HEK293 (cell line): ENCODE measurements at regions not wholly inside any gene's neighbourhood (a gene's known extent, or its start where the extent isn't known, plus 50 kb on each side); places are given as distances from the start of the nearest gene placed in this dataset.

ENCODE experiments used
- CTCF ChIA-PET: fragments of 350-600 bp; formaldehyde crosslinking; extraction: SDS; loops from one replicate; lab custom pipeline; 2021; ENCODE audit warnings: antibody characterized with exemption; lab: Yijun Ruan, JAX
- POLR2A ChIA-PET: fragments of 300-600 bp; formaldehyde crosslinking; extraction: SDS; loops from one replicate; lab custom pipeline; 2020; ENCODE audit warnings: antibody characterized with exemption, inconsistent platforms; lab: Yijun Ruan, JAX
- H3K27ac ChIP-seq: fragments of 200-500 bp; sonication (Bioruptor generic); 2 replicates; pipeline ENCODE4 v1.5.1; 2014; ENCODE audit warnings: low read depth, low read length, control low read depth, inconsistent platforms; ENCODE audit errors: extremely low read depth
- H3K36me3 ChIP-seq, 2 experiments: fragments of 200-500 bp in 1 of 2; sonication (Bioruptor generic) in 1 of 2; 1 replicate in 1 of 2; 2 replicates in 1 of 2; pipeline ENCODE4 v1.5.1; 2014 to 2017; ENCODE audit warnings: inconsistent platforms in 2 of 2, low read length in 2 of 2; ENCODE audit not compliant: control insufficient read depth in 2 of 2, insufficient read depth in 1 of 2
- H3K4me1 ChIP-seq: fragments of 200-500 bp; sonication (Bioruptor generic); 2 replicates; pipeline ENCODE4 v1.5.1; 2014; ENCODE audit warnings: mild to moderate bottlenecking, low read length, inconsistent platforms; ENCODE audit not compliant: control insufficient read depth, insufficient read depth
- H3K4me3 ChIP-seq: 2 replicates; pipeline ENCODE4 v1.5.1; 2011; ENCODE audit warnings: low read depth, mild to moderate bottlenecking, control low read depth, low read length, moderate library complexity
- H3K9me3 ChIP-seq: fragments of 200-500 bp; sonication (Bioruptor generic); 2 replicates; pipeline ENCODE4 v1.5.1; 2014; ENCODE audit warnings: low read depth, low read length, inconsistent platforms; ENCODE audit not compliant: control insufficient read depth, insufficient read depth
- KLF7 ChIP-seq: fragments of 450-650 bp; formaldehyde crosslinking; IDR thresholded peaks from 2 replicates; pipeline ENCODE4 v1.5.1; 2016; ENCODE audit warnings: missing biosample characterization, missing genetic modification characterization, borderline replicate concordance
- MZF1 ChIP-seq: fragments of 450-650 bp; formaldehyde crosslinking; IDR thresholded peaks from 2 replicates; pipeline ENCODE4 v1.5.1; 2017; ENCODE audit warnings: missing biosample characterization, missing genetic modification characterization, borderline replicate concordance
- REPIN1 ChIP-seq: fragments of 450-650 bp; formaldehyde crosslinking; IDR thresholded peaks from 2 replicates; pipeline ENCODE4 v1.5.1; 2017; ENCODE audit warnings: missing biosample characterization, missing genetic modification characterization, low read depth
- SETDB1 ChIP-seq: IDR thresholded peaks from one replicate; pipeline ENCODE4 v1.6.1; 2017; ENCODE audit warnings: mild to moderate bottlenecking, low read length, moderate library complexity, mixed read lengths; ENCODE audit not compliant: insufficient read length
- YY1 ChIP-seq: fragments of 450-650 bp; formaldehyde crosslinking; IDR thresholded peaks from 2 replicates; pipeline ENCODE4 v1.5.1; 2018; ENCODE audit warnings: missing biosample characterization, missing genetic modification characterization
- ZNF157 ChIP-seq: fragments of 450-650 bp; formaldehyde crosslinking; IDR thresholded peaks from 2 replicates; pipeline ENCODE4 v1.5.1; 2016; ENCODE audit warnings: missing biosample characterization, missing genetic modification characterization
- ZNF248 ChIP-seq: fragments of 450-650 bp; formaldehyde crosslinking; IDR thresholded peaks from 2 replicates; pipeline ENCODE4 v1.5.1; 2017; ENCODE audit warnings: missing biosample characterization, missing genetic modification characterization
- ZNF266 ChIP-seq: fragments of 450-650 bp; formaldehyde crosslinking; IDR thresholded peaks from 2 replicates; pipeline ENCODE4 v1.5.1; 2016; ENCODE audit warnings: missing biosample characterization, missing genetic modification characterization, low read depth
- ZNF292 ChIP-seq: fragments of 450-650 bp; formaldehyde crosslinking; IDR thresholded peaks from 2 replicates; pipeline ENCODE4 v1.5.1; 2016; ENCODE audit warnings: low read depth, missing biosample characterization, missing genetic modification characterization, borderline replicate concordance
- ZNF394 ChIP-seq: fragments of 450-650 bp; formaldehyde crosslinking; IDR thresholded peaks from 2 replicates; pipeline ENCODE4 v1.5.1; 2016; ENCODE audit warnings: missing biosample characterization, missing genetic modification characterization, mild to moderate bottlenecking, moderate library complexity, borderline replicate concordance
- ZNF426 ChIP-seq: fragments of 450-650 bp; formaldehyde crosslinking; IDR thresholded peaks from 2 replicates; pipeline ENCODE4 v1.5.1; 2017; ENCODE audit warnings: missing biosample characterization, missing genetic modification characterization, mild to moderate bottlenecking, inconsistent platforms, moderate library complexity
- ZNF548 ChIP-seq: fragments of 450-650 bp; formaldehyde crosslinking; IDR thresholded peaks from 2 replicates; pipeline ENCODE4 v1.5.1; 2016; ENCODE audit warnings: missing biosample characterization, missing genetic modification characterization
- ZNF558 ChIP-seq: fragments of 450-650 bp; formaldehyde crosslinking; IDR thresholded peaks from 2 replicates; pipeline ENCODE4 v1.5.1; 2016; ENCODE audit warnings: missing biosample characterization, missing genetic modification characterization
- ZNF560 ChIP-seq: fragments of 450-650 bp; formaldehyde crosslinking; IDR thresholded peaks from 2 replicates; pipeline ENCODE4 v1.5.1; 2017; ENCODE audit warnings: missing biosample characterization, missing genetic modification characterization, borderline replicate concordance
- ZNF600 ChIP-seq: fragments of 450-650 bp; formaldehyde crosslinking; IDR thresholded peaks from 2 replicates; pipeline ENCODE4 v1.5.1; 2016; ENCODE audit warnings: missing biosample characterization, missing genetic modification characterization
- ZNF621 ChIP-seq: fragments of 450-650 bp; formaldehyde crosslinking; IDR thresholded peaks from 2 replicates; pipeline ENCODE4 v1.5.1; 2017; ENCODE audit warnings: missing biosample characterization, missing genetic modification characterization
- ZNF660 ChIP-seq: fragments of 450-650 bp; IDR thresholded peaks from 2 replicates; pipeline ENCODE4 v1.5.1; 2018; ENCODE audit warnings: missing biosample characterization, mild to moderate bottlenecking, missing genetic modification characterization
- ZNF670 ChIP-seq: fragments of 450-650 bp; formaldehyde crosslinking; IDR thresholded peaks from 2 replicates; pipeline ENCODE4 v1.5.1; 2016; ENCODE audit warnings: missing biosample characterization, missing genetic modification characterization, low read depth
- ZNF837 ChIP-seq: fragments of 450-650 bp; formaldehyde crosslinking; IDR thresholded peaks from 2 replicates; pipeline ENCODE4 v1.5.1; 2016; ENCODE audit warnings: missing biosample characterization, missing genetic modification characterization
- TF ChIP-seq, protein P1 (sequence below): sonication (generic); formaldehyde crosslinking; IDR thresholded peaks from 2 replicates; pipeline ENCODE4 v1.8.1; 2022; ENCODE audit warnings: mild to moderate bottlenecking, moderate library complexity, missing genetic modification reagents
- TF ChIP-seq, protein P2 (sequence below): fragments of 450-650 bp; formaldehyde crosslinking; IDR thresholded peaks from 2 replicates; pipeline ENCODE4 v1.5.1; 2017; ENCODE audit warnings: missing biosample characterization, missing genetic modification characterization
- TF ChIP-seq, protein P3 (sequence below): fragments of 450-650 bp; IDR thresholded peaks from 2 replicates; pipeline ENCODE4 v1.5.1; 2018; ENCODE audit warnings: missing biosample characterization, mild to moderate bottlenecking, missing genetic modification characterization
- TF ChIP-seq, protein P4 (sequence below): fragments of 450-650 bp; IDR thresholded peaks from 2 replicates; pipeline ENCODE4 v1.5.1; 2018; ENCODE audit warnings: missing biosample characterization, missing genetic modification characterization
- TF ChIP-seq, protein P5 (sequence below): fragments of 450-650 bp; formaldehyde crosslinking; IDR thresholded peaks from 2 replicates; pipeline ENCODE4 v1.5.1; 2017; ENCODE audit warnings: missing biosample characterization, missing genetic modification characterization

DNA sequence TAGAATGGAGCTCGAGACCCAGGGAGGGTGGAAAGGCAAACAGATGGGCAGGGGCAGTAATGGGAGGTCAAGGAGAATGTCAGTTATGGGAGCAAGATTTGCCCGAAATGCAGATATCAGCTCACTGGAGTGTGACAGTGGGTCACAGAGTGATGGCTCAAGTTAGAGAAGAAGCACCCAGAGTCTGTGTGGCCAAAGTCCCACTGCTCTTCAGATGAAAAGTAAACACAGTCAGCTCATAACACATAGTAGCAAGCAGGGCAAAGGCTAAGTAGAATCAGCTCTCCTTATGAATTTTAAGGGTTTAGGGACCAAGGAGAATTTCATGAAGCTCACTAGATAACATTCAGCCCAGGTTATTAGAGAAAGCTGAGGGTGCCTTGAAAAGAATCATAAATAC, 264.9 kb upstream of the MON1B start:
- Histone ChIP-seq H3K9me3 (no peaks in the 10 kb centered on the region), H3K36me3 (no peaks in the 10 kb centered on the region), H3K4me1 (no peaks in the 10 kb centered on the region), H3K27ac (no peak overlapping the region), H3K4me3 (no peak overlapping the region)
- CTCF ChIA-PET = no interaction called here
- TF ChIP-seq REPIN1 (tag by site-specific recombination) = no peak
- no peak for TF ChIP-seq ZNF621 (tag by site-specific recombination)
- no peak for TF ChIP-seq ZNF157
- TF ChIP-seq, protein P1, sequence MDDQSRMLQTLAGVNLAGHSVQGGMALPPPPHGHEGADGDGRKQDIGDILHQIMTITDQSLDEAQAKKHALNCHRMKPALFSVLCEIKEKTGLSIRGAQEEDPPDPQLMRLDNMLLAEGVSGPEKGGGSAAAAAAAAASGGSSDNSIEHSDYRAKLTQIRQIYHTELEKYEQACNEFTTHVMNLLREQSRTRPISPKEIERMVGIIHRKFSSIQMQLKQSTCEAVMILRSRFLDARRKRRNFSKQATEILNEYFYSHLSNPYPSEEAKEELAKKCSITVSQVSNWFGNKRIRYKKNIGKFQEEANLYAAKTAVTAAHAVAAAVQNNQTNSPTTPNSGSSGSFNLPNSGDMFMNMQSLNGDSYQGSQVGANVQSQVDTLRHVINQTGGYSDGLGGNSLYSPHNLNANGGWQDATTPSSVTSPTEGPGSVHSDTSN (CRISPR knock-in tag) = no peak
- TF ChIP-seq KLF7 = no peak
- TF ChIP-seq ZNF558 (tag by site-specific recombination) = no peak
- TF ChIP-seq, protein P2, sequence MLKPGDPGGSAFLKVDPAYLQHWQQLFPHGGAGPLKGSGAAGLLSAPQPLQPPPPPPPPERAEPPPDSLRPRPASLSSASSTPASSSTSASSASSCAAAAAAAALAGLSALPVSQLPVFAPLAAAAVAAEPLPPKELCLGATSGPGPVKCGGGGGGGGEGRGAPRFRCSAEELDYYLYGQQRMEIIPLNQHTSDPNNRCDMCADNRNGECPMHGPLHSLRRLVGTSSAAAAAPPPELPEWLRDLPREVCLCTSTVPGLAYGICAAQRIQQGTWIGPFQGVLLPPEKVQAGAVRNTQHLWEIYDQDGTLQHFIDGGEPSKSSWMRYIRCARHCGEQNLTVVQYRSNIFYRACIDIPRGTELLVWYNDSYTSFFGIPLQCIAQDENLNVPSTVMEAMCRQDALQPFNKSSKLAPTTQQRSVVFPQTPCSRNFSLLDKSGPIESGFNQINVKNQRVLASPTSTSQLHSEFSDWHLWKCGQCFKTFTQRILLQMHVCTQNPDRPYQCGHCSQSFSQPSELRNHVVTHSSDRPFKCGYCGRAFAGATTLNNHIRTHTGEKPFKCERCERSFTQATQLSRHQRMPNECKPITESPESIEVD (tag by site-specific recombination) = no peak
- no peak for TF ChIP-seq YY1 (tag by site-specific recombination)
- no peak for TF ChIP-seq ZNF266
- no peak for TF ChIP-seq SETDB1
- no peak for TF ChIP-seq ZNF660 (tag by site-specific recombination)
- TF ChIP-seq ZNF600 (tag by site-specific recombination) = no peak
- TF ChIP-seq ZNF426 (tag by site-specific recombination) = no peak
- TF ChIP-seq, protein P3, sequence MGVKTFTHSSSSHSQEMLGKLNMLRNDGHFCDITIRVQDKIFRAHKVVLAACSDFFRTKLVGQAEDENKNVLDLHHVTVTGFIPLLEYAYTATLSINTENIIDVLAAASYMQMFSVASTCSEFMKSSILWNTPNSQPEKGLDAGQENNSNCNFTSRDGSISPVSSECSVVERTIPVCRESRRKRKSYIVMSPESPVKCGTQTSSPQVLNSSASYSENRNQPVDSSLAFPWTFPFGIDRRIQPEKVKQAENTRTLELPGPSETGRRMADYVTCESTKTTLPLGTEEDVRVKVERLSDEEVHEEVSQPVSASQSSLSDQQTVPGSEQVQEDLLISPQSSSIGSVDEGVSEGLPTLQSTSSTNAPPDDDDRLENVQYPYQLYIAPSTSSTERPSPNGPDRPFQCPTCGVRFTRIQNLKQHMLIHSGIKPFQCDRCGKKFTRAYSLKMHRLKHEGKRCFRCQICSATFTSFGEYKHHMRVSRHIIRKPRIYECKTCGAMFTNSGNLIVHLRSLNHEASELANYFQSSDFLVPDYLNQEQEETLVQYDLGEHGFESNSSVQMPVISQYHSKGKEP (tag by site-specific recombination) = no peak
- TF ChIP-seq, all 188 proteins: peak for 0
- POLR2A ChIA-PET = no interaction called here

DNA sequence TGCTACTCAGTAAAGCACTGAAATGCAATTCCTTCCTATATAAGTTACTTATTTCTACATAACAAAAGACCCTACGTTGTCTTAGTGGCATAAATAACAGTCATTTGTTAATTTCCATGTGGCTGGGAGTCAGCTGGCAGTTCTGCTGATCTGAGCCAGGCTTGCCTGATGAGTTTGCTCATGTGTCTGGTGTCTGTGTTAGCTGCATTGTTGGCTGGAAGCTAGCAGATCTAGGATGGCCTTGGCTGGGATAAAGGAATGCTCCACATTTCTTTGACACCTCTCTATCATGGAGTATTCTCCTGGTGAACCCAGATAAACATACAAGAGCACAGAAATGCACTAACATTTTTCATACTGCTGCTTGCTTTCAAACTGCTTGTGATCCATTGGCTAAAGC, 264.4 kb upstream of the MON1B start:
- no peak for TF ChIP-seq ZNF292 (tag by site-specific recombination)
- no peak for TF ChIP-seq ZNF558 (tag by site-specific recombination)
- TF ChIP-seq MZF1 = no peak
- TF ChIP-seq, protein P4, sequence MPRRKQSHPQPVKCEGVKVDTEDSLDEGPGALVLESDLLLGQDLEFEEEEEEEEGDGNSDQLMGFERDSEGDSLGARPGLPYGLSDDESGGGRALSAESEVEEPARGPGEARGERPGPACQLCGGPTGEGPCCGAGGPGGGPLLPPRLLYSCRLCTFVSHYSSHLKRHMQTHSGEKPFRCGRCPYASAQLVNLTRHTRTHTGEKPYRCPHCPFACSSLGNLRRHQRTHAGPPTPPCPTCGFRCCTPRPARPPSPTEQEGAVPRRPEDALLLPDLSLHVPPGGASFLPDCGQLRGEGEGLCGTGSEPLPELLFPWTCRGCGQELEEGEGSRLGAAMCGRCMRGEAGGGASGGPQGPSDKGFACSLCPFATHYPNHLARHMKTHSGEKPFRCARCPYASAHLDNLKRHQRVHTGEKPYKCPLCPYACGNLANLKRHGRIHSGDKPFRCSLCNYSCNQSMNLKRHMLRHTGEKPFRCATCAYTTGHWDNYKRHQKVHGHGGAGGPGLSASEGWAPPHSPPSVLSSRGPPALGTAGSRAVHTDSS (tag by site-specific recombination) = no peak
- TF ChIP-seq ZNF670 = no peak
- no peak for TF ChIP-seq ZNF660 (tag by site-specific recombination)
- no peak for TF ChIP-seq KLF7
- TF ChIP-seq ZNF248 (tag by site-specific recombination) = no peak
- TF ChIP-seq YY1 (tag by site-specific recombination) = no peak
- TF ChIP-seq ZNF560 = no peak
- TF ChIP-seq ZNF837 (tag by site-specific recombination) = no peak
- TF ChIP-seq, protein P5, sequence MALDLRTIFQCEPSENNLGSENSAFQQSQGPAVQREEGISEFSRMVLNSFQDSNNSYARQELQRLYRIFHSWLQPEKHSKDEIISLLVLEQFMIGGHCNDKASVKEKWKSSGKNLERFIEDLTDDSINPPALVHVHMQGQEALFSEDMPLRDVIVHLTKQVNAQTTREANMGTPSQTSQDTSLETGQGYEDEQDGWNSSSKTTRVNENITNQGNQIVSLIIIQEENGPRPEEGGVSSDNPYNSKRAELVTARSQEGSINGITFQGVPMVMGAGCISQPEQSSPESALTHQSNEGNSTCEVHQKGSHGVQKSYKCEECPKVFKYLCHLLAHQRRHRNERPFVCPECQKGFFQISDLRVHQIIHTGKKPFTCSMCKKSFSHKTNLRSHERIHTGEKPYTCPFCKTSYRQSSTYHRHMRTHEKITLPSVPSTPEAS (tag by site-specific recombination) = no peak
- TF ChIP-seq ZNF548 = no peak
- TF ChIP-seq ZNF394 = no peak
- TF ChIP-seq, all 188 proteins: peak for 0
- POLR2A ChIA-PET = no interaction called here
- Histone ChIP-seq H3K27ac (no peak overlapping the region), H3K9me3 (no peaks in the 10 kb centered on the region), H3K4me1 (no peaks in the 10 kb centered on the region), H3K36me3 (no peaks in the 10 kb centered on the region), H3K4me3 (no peak overlapping the region)
- CTCF ChIA-PET = no interaction called here
